SU-DHL-6 (cell line): ENCODE measurements at regions not wholly inside any gene's neighbourhood (a gene's known extent, or its start where the extent isn't known, plus 50 kb on each side); places are given as distances from the start of the nearest gene placed in this dataset.

Experiments used
- H2AFZ ChIP-seq: fragments of 200-600 bp; sonication (generic); 2 replicates; pipeline ENCODE4 v1.6.1; 2014; ENCODE audit warnings: low read depth, mild to moderate bottlenecking, moderate library complexity, mixed read lengths, antibody characterized with exemption, low read length; ENCODE audit not compliant: severe bottlenecking
- H3F3A ChIP-seq: fragments of 200-600 bp; shearing (Covaris generic); 2 replicates; pipeline ENCODE4 v1.6.0; 2016; ENCODE audit warnings: antibody characterized with exemption, mild to moderate bottlenecking; ENCODE audit not compliant: insufficient read depth
- H3K27ac ChIP-seq: fragments of 200-600 bp; sonication (generic); 2 replicates; pipeline ENCODE4 v1.5.1; 2016; ENCODE audit warnings: low read depth, mild to moderate bottlenecking, low read length, moderate library complexity, mixed read lengths
- H3K27me3 ChIP-seq: fragments of 200-600 bp; sonication (generic), shearing (Covaris generic); 2 replicates; pipeline ENCODE4 v1.6.0; 2014; ENCODE audit warnings: mild to moderate bottlenecking, low read length
- H3K36me3 ChIP-seq: fragments of 200-600 bp; sonication (generic); 2 replicates; pipeline ENCODE4 v1.6.1; 2014; ENCODE audit warnings: mild to moderate bottlenecking, low read length, mixed read lengths
- H3K4me2 ChIP-seq: fragments of 300-600, 200-600 bp; shearing (Covaris generic), sonication (generic); 2 replicates; pipeline ENCODE4 v1.6.0; 2014; ENCODE audit warnings: low read length, low read depth, mild to moderate bottlenecking; ENCODE audit not compliant: poor library complexity, severe bottlenecking
- H3K4me3 ChIP-seq: fragments of 200-600 bp; sonication (generic); 2 replicates; pipeline ENCODE4 v1.5.1; 2014; ENCODE audit warnings: antibody characterized with exemption, low read length, mild to moderate bottlenecking, mixed read lengths; ENCODE audit not compliant: insufficient read depth, poor library complexity, severe bottlenecking
- H3K79me2 ChIP-seq: fragments of 200-600 bp; sonication (generic); 2 replicates; pipeline ENCODE4 v1.6.1; 2014; ENCODE audit warnings: mild to moderate bottlenecking, low read length, moderate library complexity; ENCODE audit not compliant: insufficient read depth
- H3K9ac ChIP-seq: fragments of 200-600 bp; sonication (generic); 2 replicates; pipeline ENCODE4 v1.7.0; 2014; ENCODE audit warnings: mild to moderate bottlenecking, low read length
- H3K9me2 ChIP-seq: fragments of 200-600 bp; sonication (generic); replicated peaks from 2 replicates; pipeline ENCODE4 v1.6.1; 2014; ENCODE audit warnings: low read length; ENCODE audit not compliant: insufficient read depth
- H3K9me3 ChIP-seq: fragments of 200-600 bp; sonication (generic); 2 replicates; pipeline ENCODE4 v1.6.1; 2014; ENCODE audit warnings: low read length, mixed read lengths; ENCODE audit not compliant: insufficient read depth
- H4K20me1 ChIP-seq: fragments of 200-600 bp; sonication (generic); 2 replicates; pipeline ENCODE4 v1.6.1; 2014; ENCODE audit warnings: low read depth, mild to moderate bottlenecking, antibody characterized with exemption, low read length, moderate library complexity, mixed read lengths
- CTCF ChIP-seq: fragments of 200-600 bp; sonication (generic); IDR thresholded peaks from one replicate; pipeline ENCODE4 v1.5.1; 2017; ENCODE audit warnings: antibody characterized with exemption, mild to moderate bottlenecking, low read length, moderate library complexity; ENCODE audit not compliant: insufficient read depth, poor library complexity, severe bottlenecking
- EZH2phosphoT487 ChIP-seq: fragments of 200-600 bp; sonication (generic), shearing (Covaris generic); conservative IDR thresholded peaks from 2 replicates; pipeline ENCODE4 v1.6.1; 2018; ENCODE audit warnings: mild to moderate bottlenecking, antibody characterized with exemption, low read length, moderate library complexity, mixed read lengths

- Histone ChIP-seq H3K9me3 (no peaks in the 10 kb centered on the region), H3K9me2 (no peaks in the 10 kb centered on the region), H3K27me3 (no peaks in the 10 kb centered on the region), H2AFZ (no peak overlapping the region), H3F3A (no peaks in the 10 kb centered on the region), H4K20me1 (no peaks in the 10 kb centered on the region), H3K79me2 (no peaks in the 10 kb centered on the region), H3K9ac (no peak overlapping the region), H3K4me3 (no peak overlapping the region), H3K36me3 (no peaks in the 10 kb centered on the region), H3K27ac (no peak overlapping the region), H3K4me2 (no peak overlapping the region)
- TF ChIP-seq CTCF (no peak), EZH2phosphoT487 (no peak)
These were observed 56.9 kb upstream of the LHX1 start for GRCh38 chr17:36880268-36880905.

DNA sequence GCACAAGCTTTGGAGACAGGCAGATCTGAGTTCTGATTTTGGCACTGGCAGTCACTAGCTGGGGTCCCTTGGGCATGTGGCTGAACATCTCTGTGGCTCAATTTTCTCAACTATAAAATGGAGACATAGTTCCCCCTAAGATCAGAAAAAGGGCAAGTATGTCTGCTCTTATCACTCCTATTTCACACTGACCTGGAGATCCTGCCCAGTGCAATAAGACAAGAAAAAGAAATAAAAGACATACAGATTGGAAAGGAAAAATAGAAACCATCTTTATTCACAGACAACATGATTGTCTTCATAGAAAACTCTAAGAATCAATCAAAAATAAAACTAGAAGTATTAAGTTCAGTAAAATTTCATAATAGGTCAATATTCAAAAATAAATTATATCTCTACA is 56.0 kb upstream of the LHX1 start:
- TF ChIP-seq CTCF: no peak
- TF ChIP-seq EZH2phosphoT487: no peak
- no peaks in the 10 kb centered on the region for H3K27me3 ChIP-seq
- no peaks in the 10 kb centered on the region for H3K36me3 ChIP-seq
- H4K20me1 ChIP-seq: no peaks in the 10 kb centered on the region
- H3K79me2 ChIP-seq: no peaks in the 10 kb centered on the region
- no peak overlapping the region for H3K4me3 ChIP-seq
- H3K4me2 ChIP-seq: no peak overlapping the region
- no peak overlapping the region for H2AFZ ChIP-seq
- no peak overlapping the region for H3K27ac ChIP-seq
- no peaks in the 10 kb centered on the region for H3F3A ChIP-seq
- no peaks in the 10 kb centered on the region for H3K9me3 ChIP-seq
- H3K9ac ChIP-seq: no peak overlapping the region
- no peaks in the 10 kb centered on the region for H3K9me2 ChIP-seq

GRCh38 chr17:36884495-36885152 is 52.7 kb upstream of the LHX1 start:
- no peaks in the 10 kb centered on the region for H3K9me2 ChIP-seq
- H3F3A ChIP-seq: no peaks in the 10 kb centered on the region
- no peak overlapping the region for H2AFZ ChIP-seq
- H3K4me3 ChIP-seq: no peak overlapping the region
- no peaks in the 10 kb centered on the region for H3K9me3 ChIP-seq
- H3K27me3 ChIP-seq: no peaks in the 10 kb centered on the region
- no peak overlapping the region for H3K4me2 ChIP-seq
- no peak overlapping the region for H3K9ac ChIP-seq
- no peak overlapping the region for H3K27ac ChIP-seq
- no peaks in the 10 kb centered on the region for H3K79me2 ChIP-seq
- TF ChIP-seq CTCF: no peak
- no peak for TF ChIP-seq EZH2phosphoT487
- no peaks in the 10 kb centered on the region for H3K36me3 ChIP-seq
- no peaks in the 10 kb centered on the region for H4K20me1 ChIP-seq
